BE2C (cell line): ENCODE measurements at regions not wholly inside any gene's neighbourhood (a gene's known extent, or its start where the extent isn't known, plus 50 kb on each side); places are given as distances from the start of the nearest gene placed in this dataset.

ENCODE experiments used
- DNase-seq: peaks from one replicate; pipeline ENCODE4 v3.0.0-alpha.2; 2020
- H3K27me3 ChIP-seq: fragments of 250-450 bp; sonication (Bioruptor Pico); 2 replicates; pipeline ENCODE4 v1.5.1; 2020; ENCODE audit warnings: mild to moderate bottlenecking
- H3K36me3 ChIP-seq: fragments of 250-450 bp; sonication (Bioruptor Pico); 2 replicates; pipeline ENCODE4 v1.5.1; 2020; ENCODE audit warnings: mild to moderate bottlenecking
- H3K4me1 ChIP-seq: fragments of 250-450 bp; sonication (Bioruptor Pico); 2 replicates; pipeline ENCODE4 v1.5.1; 2020
- H3K4me3 ChIP-seq: 2 replicates; pipeline ENCODE4 v1.5.1; 2011; ENCODE audit warnings: low read depth, low read length
- H3K9me3 ChIP-seq: fragments of 250-450 bp; sonication (Bioruptor Pico); 2 replicates; pipeline ENCODE4 v1.5.1; 2020
- CTCF ChIP-seq: IDR thresholded peaks from 2 replicates; pipeline ENCODE4 v1.5.1; 2012; ENCODE audit warnings: mild to moderate bottlenecking, low read depth, low read length

DNA sequence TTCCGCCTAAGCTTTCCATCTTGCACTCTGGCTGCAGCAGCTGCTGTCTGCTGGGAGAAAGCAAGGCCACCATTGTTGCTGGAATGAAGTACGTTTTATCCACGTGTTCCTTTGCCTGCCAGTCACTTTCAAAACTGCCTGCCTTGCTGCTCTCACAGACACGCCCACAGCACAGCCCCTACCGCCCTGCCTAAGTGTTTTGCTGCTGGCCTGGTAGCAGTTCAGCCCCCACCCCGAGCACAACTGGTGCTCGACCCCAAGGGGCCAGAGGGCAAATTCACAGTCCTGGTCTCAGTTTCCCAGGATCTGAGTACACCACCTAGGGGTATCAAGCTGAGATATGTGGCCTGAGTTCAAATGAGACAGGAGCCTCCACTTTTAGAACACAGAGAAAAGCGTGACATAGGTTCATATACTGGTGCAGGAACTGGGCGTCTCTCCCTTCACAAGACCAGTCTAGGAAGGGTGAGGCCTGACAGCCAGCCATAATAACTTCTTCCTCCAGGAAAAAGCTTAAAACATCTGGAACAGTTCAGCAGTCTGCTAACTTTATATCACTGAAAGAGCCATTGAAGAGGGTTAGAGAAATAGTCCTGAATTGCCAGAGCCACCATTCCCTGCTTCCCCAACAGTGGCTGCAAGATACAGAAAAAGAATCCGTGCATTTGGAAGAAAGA lies 1012.3 kb downstream of the ZPLD1 start:
- Histone ChIP-seq H3K36me3 (no peaks in the 10 kb centered on the region), H3K27me3 (no peaks in the 10 kb centered on the region), H3K4me1 (no peaks in the 10 kb centered on the region), H3K9me3 (no peaks in the 10 kb centered on the region), H3K4me3 (no peak overlapping the region)
- TF ChIP-seq CTCF: no peak
- no peak for DNase-seq

DNA sequence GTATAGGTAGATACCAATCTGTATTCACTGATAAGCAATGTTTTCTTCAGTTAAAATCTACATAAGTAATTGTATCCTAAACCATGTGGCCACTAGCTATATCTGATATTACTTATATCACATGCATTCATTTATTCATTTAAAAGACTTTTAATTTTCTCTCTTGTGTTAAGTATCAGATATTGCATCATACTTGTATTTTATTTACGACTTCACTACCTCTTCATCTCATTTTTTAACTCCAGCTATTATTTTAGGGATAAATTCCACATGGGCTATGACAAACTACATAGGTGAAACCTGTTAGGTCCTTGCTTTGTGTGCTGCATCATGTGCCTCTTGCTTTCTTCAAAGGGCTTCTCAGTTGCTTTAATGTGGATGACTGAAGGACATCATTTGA lies 1018.3 kb downstream of the ZPLD1 start:
- no peak for TF ChIP-seq CTCF
- H3K27me3 ChIP-seq: no peaks in the 10 kb centered on the region
- H3K36me3 ChIP-seq: no peaks in the 10 kb centered on the region
- no peaks in the 10 kb centered on the region for H3K4me1 ChIP-seq
- no peaks in the 10 kb centered on the region for H3K9me3 ChIP-seq
- no peak for DNase-seq
- no peak overlapping the region for H3K4me3 ChIP-seq

DNA sequence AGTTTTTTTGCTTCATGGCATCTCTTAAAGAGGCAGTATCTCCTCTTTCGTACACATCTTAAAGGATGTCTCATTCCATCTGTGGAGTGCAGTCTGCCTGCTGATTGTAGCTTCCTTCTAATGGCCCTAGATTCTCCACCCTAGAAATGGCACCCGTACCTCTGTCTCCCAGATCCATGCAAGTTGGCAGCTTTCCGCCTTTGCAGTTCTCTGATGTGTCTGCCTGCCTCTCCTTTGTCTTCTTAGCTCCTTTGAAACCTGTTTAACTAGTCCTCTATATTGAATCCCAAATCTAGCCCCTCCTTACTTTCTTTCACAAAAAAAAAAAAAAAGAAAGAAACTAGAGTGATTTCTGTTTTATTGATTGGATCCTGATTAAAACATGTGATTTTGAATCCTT lies 1025.0 kb downstream of the ZPLD1 start:
- no peaks in the 10 kb centered on the region for H3K9me3 ChIP-seq
- DNase-seq: no peak
- no peaks in the 10 kb centered on the region for H3K36me3 ChIP-seq
- H3K27me3 ChIP-seq: no peaks in the 10 kb centered on the region
- no peak for TF ChIP-seq CTCF
- no peaks in the 10 kb centered on the region for H3K4me1 ChIP-seq
- no peak overlapping the region for H3K4me3 ChIP-seq

DNA sequence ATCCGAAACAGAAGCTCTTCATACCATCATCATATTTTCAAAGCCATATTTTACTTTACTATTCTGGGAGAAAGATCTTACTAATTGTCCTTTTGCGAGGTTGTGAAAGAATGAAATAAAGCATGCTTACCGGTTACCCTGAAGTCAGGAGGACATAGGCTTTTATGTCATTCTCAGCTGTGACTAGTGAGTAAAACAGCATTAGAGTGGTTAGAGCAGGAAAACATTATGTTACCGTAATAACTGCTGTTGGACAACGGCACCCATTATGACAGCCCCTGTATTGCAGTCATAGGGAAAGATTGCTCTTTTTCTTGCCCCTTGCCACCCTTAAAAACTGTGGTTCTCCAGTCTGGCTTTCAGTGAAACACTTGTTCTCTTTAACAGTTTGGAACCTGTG lies 1035.7 kb downstream of the ZPLD1 start:
- Histone ChIP-seq H3K4me3 (no peak overlapping the region), H3K27me3 (no peaks in the 10 kb centered on the region), H3K4me1 (no peaks in the 10 kb centered on the region), H3K9me3 (no peaks in the 10 kb centered on the region), H3K36me3 (no peaks in the 10 kb centered on the region; the same call in 1 of the 2 replicates)
- no peak for TF ChIP-seq CTCF
- DNase-seq: no peak

- no peaks in the 10 kb centered on the region for H3K27me3 ChIP-seq
Measured at GRCh38 chr3:103494011-103494410, 1059.2 kb downstream of the ZPLD1 start.

More at GRCh38 chr3:103494011-103494410, 1059.2 kb downstream of the ZPLD1 start:
- no peak overlapping the region for H3K4me3 ChIP-seq
- no peaks in the 10 kb centered on the region for H3K4me1 ChIP-seq
- H3K36me3 ChIP-seq: no peaks in the 10 kb centered on the region
- no peak for DNase-seq
- TF ChIP-seq CTCF: no peak
- H3K9me3 ChIP-seq: no peaks in the 10 kb centered on the region
